HG03565 (cell line): ENCODE measurements at regions not wholly inside any gene's neighbourhood (a gene's known extent, or its start where the extent isn't known, plus 50 kb on each side); places are given as distances from the start of the nearest gene placed in this dataset.
"Not testable (repeated sequence)": the region's sequence is repeated elsewhere in the genome, so short reads cannot be mapped to it uniquely, and the experiment has no call there.

Experiments used
- ATAC-seq: cut with Tn5 transposase; IDR thresholded peaks from one replicate; pipeline ENCODE4 v1.9.1; 2021; ENCODE audit warnings: mild to moderate bottlenecking, moderate library complexity; ENCODE audit not compliant: unreplicated experiment

GRCh38 chr1:38787041-38787440 is 72.5 kb downstream of the RRAGC start:
- ATAC-seq, result no peak

DNA sequence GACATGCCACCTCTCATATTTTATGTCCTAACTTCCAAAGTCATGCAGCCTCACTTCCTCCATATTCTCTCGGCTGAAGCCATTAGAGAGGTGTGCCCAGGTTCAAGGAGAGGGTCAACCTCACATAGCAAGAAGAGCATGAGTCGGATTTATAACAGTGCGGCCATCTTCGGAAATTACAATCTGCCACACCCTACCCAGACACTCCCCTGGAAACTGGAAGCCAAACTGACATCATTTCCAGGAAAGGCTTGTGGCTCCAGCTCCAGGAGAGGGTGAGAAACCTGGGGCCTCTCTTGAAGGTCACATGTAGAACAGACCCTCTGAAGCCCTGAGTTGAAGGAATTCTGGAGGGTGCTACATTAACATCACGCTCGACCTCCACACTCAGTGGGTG is 73.5 kb downstream of the RRAGC start:
- no peak for ATAC-seq

DNA sequence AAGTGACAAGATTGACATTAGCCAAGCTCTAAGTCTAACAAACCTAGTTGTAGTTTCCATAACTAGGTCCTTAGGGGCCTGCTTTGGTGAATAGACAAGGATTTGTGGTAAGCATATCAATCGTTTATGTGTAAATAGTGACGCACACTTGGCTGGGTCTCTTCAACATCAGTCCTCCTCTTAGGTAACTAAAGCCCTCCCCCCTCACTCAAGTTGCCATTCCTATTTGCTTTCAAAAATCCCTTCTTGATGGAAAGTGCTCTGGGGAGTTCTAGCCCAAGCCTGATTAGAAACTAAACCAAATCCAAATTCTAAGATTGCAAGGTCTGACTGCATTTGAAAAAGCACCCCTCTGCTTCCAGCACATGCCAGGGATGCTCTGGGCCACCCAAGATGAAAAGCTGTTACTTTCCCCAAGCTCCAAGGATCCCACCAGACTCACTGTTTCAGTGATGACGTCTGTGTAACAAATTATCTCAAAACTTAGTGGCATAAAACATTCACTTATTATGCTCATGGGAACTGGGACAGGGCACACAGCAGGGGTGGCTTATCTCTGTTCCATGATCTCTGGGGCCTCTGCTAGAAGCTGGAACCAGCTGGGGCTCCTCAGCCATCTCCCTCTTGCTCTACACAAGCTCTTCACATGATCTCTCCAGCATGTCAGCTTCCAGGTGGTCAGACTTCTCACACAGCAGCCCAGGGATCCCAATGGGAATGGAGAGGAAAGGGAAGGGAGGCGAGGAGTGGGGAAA is 74.1 kb downstream of the RRAGC start:
- no peak for ATAC-seq

- no peak for ATAC-seq
These were observed 74.9 kb downstream of the RRAGC start for GRCh38 chr1:38784452-38785284.

GRCh38 chr1:38783640-38784229 is 75.8 kb downstream of the RRAGC start:
- ATAC-seq, result no peak

DNA sequence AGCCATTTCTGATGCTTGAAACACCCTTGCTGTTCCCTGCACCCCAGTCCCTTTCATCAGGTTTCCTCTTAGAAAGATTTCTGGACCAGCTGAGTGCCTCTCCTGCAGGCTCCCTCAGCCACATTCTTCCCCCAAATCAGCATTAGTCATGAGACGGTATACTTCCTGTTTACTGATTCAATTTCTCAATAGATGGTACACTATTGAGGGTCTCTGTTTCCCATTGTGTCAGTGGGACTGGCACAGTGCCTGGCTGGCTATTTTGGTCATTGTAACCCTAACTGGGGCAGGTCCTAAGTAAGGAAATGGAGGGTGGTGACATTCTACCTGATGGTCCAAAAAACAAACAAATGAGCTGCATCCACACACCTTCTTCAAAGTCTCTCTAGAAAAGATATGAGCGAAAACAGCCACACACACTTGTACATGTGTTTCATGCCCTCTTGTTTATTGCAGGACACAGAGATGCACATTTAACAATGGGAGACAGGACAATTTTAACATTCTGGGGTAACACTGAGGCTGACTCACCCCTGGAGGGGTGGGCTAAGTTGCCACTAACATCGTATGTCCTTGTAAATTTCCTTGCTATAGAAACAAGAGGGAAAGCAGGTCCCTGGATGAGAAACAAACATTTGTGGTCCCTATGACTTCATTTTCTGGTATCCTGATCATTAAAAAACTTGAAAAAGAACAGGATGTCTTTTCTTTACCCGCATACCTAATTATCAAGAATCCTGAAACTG is 77.5 kb downstream of the RRAGC start:
- ATAC-seq, result no peak

DNA sequence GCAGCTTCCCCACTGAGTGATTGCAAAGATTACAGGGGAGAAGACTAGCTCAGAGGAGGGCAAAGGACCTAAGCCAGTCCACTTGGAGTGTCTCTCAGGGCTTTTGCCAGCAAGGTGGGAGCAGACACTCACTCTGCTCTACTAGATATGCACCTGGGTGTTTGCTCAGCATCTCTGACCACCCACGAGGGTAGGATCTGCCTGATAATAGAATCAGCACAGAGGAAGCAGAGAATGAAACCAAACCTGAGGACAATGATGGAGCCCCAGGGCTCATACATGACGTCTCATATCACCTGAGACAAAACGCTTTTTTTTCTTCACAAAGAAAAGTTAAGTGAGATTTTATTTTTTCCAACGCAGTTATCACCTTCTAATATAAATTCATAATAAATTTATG is 79.4 kb downstream of the RRAGC start:
- ATAC-seq, result no peak

DNA sequence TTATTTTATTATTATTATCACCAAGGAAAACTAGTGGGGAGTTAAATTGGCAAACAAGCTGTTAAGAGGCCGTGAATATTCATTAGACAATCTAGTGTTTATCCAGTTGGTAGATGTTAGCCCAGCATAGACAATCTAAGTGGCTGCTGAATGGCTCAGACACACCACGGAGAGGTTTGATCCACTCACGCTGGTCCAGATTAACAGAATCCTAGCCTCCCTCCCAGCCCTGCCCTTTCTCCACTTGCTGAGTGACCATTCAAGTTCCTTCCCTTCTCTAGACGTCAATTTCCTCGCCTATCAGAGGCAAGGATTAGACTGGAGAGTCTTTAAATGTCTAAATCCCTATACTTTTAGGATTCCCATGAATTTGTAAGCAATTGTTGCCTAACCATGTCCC is 80.1 kb downstream of the RRAGC start:
- ATAC-seq, result no peak

DNA sequence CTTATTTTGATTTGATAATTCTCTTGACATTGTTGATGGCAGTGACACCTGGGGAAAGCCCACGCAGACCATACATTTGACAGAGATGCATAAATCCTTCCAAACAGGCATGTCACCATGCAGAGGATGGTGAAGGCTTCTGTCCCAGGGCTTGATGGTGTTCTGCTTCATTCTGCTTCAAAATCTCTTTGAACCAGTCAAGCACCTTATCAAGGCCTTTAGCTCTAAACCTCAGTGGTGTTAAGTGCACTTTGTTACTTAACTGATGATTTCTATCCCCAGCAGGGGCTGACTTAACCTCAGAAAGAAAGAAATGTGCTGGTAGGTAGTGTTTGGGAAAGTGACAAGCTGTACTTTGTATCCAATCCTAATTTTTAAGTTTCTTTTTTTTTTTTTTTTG is 81.1 kb downstream of the RRAGC start:
- ATAC-seq, result no peak

DNA sequence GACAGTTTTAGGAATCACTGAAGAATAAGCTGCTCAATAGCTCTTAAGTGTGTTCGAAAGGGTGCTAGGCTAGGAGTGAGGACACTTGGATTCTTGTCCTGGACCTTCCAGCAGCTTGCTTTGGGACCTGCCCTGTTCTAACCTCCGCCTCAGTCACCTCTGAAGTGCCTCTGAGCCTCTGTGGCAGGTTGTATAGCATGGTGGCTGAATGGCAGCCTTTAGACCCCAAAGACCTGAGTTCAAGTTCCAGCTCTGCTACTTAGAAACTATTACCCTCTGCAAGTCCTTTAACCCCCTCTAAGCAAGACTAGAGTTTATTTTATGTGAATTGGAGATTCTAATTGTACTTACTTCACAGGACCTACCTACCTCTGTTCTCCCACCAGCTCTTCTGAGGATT is 81.5 kb downstream of the RRAGC start:
- ATAC-seq, result no peak

DNA sequence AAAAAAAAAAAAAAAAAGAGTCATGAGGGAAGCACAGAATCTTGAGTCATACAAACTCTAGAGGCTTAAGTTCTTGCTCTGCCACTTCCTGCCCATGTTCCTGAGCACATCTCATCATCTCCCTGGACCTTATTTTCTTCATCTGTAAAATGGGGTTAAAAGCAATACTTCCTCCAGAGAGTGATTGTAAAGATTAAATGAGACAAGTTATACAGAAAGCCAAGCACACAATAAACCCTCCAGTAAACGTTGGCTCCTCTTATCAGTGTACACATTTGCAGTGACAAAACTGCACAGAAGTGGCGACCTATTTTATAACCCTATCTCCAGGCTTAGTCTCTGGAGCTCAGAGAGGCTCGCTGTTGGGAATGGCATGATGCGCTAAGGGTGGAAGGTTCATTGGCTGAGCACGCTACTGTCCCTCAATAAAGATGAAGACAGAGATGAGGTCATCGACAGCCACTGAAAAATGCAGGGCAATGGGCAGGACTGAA is 82.1 kb downstream of the RRAGC start:
- no peak for ATAC-seq

GRCh38 chr1:38776466-38777065 is 83.0 kb downstream of the RRAGC start:
- ATAC-seq, result no peak

DNA sequence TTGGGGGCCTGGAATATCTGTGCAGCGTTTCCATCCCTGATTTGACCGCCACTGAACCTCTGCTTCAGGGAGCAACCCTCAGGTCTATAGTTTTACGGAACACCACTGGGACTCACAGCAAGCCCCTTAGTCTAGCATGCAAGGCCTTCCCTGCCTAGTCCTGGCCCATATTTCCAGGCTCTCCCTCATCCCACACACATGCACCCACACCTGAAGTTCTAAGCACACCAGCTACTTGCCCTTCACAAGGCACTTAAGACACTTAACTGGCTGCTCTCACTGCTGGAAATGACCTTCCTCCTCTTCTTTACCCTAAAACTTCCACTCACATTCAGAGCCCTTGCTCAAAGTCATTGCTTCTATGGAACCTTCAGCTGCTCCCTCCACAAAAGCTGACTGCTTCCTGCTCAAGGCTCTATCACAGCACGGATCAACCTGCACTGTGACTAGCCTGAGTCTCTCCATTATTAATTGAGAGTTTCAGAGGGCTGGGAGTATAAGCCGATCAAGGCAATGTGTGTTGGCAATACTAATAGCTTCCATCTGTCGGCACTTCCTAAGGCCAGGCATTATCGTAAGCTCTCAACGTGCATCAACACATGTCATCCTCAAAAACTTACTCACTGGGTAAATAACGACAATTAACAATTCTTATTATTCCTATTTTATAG is 84.3 kb downstream of the RRAGC start:
- no peak for ATAC-seq

DNA sequence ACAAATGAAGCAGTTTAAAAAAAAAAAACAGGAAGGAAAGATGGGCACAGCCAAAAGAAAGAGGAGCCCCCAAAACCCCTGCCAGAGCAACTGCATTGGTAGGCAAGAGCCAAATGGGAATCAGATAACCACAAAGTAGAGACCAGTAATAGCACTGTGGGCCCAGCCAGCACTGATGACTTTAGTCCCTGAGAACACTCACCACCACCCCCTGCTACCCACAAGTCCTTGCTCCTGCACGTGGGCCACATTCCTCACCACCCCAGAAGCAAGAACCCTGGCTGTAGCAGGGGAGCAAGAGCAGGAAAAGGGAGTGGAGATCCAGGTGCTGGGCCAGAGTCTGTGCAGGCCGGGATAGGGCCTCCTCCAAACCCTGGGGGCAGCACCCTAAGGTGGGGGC is 86.1 kb downstream of the RRAGC start:
- ATAC-seq, result no peak

DNA sequence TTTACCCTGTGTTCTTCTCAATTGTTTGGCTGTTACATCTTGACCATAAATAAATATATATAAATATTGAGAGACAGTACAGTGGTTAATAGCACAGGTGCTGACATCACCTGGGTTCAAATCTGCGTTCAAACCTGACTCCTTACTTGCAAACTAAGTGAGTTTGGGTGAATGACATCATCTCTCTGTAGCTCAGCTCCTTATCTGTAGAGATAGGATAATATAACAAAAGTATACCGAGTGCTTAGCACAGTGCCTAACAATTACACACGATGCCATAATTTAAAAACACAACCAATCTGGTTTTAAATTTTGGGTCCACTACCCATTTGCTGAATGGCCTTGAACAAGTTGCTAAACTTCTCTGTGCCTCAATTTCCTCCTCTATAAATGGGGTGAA is 86.6 kb downstream of the RRAGC start:
- ATAC-seq, result no peak

- ATAC-seq, result no peak
These were observed 87.5 kb downstream of the RRAGC start for GRCh38 chr1:38772026-38772425.

DNA sequence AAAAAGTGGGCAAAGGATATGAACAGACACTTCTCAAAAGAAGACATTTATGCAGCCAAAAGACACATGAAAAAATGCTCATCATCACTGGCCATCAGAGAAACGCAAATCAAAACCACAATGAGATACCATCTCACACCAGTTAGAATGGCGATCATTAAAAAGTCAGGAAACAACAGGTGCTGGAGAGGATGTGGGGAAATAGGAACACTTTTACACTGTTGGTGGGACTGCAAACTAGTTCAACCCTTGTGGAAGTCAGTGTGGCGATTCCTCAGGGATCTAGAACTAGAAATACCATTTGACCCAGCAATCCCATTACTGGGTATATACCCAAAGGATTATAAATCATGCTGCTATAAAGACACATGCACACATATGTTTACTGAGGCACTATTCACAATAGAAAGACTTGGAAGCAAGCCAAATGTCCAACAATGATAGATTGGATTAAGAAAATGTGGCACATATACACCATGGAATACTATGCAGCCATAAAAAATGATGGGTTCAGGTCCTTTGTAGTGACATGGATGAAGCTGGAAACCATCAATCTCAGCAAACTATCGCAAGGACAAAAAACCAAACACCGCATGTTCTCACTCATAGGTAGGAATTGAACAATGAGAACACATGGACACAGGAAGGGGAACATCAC is 88.9 kb downstream of the RRAGC start:
- not testable (repeated sequence) for ATAC-seq

GRCh38 chr1:38766125-38766524 is 93.4 kb downstream of the RRAGC start:
- no peak for ATAC-seq

DNA sequence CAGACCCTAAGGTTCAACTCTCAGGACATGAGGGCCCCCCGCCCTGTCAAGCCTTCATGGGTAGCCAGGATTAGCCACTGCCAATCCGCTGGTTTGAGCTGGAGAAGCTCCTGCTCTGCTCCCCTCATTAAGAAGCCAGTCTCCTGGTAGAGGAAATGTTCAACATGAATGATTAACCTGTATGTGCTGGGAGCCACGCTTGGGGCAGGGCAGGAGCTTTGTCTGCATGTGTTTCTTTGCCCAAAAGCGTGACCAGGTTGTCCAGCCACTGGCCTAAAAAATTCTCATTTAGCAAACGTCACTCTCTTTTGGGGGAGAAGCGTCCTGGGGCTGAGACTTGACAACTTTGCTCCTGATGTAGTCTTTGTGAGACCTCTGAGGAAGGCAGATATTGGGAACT is 96.5 kb downstream of the RRAGC start:
- no peak for ATAC-seq

- ATAC-seq, result no peak
These were observed 99.0 kb downstream of the RRAGC start for GRCh38 chr1:38760562-38760961.
